ENCODE measurements at regions not wholly inside any gene's neighbourhood (a gene's known extent, or its start where the extent isn't known, plus 50 kb on each side); places are given as distances from the start of the nearest gene placed in this dataset.

- Mint-ChIP-seq H3K36me3 (ENCODE audit: insufficient read depth in 1 of 3, low read depth in 3 of 3) (peaks cover 0 to 5% (median 2%) of the 10 kb centered on the region in 3 experiments; a peak in 3 of 7 replicates), H3K4me1 (no peaks in the 10 kb centered on the region), H3K27me3 (ENCODE audit: low read depth) (no peaks in the 10 kb centered on the region), H3K27ac (no peak overlapping the region), H3K4me3 (no peak overlapping the region), H3K9me3 (peaks cover 0 to 2% of the 10 kb centered on the region in 2 experiments; a peak in 2 of 5 replicates)
- Histone ChIP-seq H4K20me1 (ENCODE audit: control insufficient read depth, insufficient read depth, insufficient read length) (no peaks in the 10 kb centered on the region), H2AK5ac (ENCODE audit: insufficient read length, low read length) (no peak overlapping the region), H3K23me2 (ENCODE audit: insufficient read length, low read depth, low read length, poor library complexity, severe bottlenecking) (no peaks in the 10 kb centered on the region), H4K5ac (ENCODE audit: insufficient read length, low read depth, low read length) (no peak overlapping the region), H3K9me3 (ENCODE audit: control insufficient read depth, low read depth, low read length) (no peaks in the 10 kb centered on the region), H3T11ph (ENCODE audit: low read length) (no peak overlapping the region), H4K91ac (ENCODE audit: insufficient read length, low read depth, low read length) (no peak overlapping the region), H2BK5ac (ENCODE audit: insufficient read length, low read length) (no peak overlapping the region), H3K79me2 (ENCODE audit: insufficient read depth, low read length) (no peaks in the 10 kb centered on the region), H3K56ac (ENCODE audit: insufficient read length, low read depth, low read length) (no peak overlapping the region), H3K27me3 (ENCODE audit: insufficient read depth, low read length) (no peaks in the 10 kb centered on the region), H3K4ac (ENCODE audit: low read depth, low read length) (no peak overlapping the region), H3K4me1 (ENCODE audit: insufficient read depth, low read length) (no peaks in the 10 kb centered on the region), H3K27ac (ENCODE audit: insufficient read length, low read depth, low read length) (no peak overlapping the region), H2BK12ac (ENCODE audit: insufficient read length, low read depth, low read length) (no peak overlapping the region), H3K79me1 (ENCODE audit: insufficient read depth, low read depth, low read length, poor library complexity, severe bottlenecking) (no peaks in the 10 kb centered on the region), H3K23ac (ENCODE audit: insufficient read length, low read depth, low read length) (no peak overlapping the region), H3K9ac (ENCODE audit: extremely low read depth, insufficient read length, low read length) (no peak overlapping the region), H2AFZ (ENCODE audit: low read length) (no peak overlapping the region), H2BK15ac (ENCODE audit: low read depth, low read length) (no peak overlapping the region), H2BK20ac (ENCODE audit: low read depth, low read length, poor library complexity, severe bottlenecking) (no peak overlapping the region), H2BK120ac (ENCODE audit: low read depth, low read length, poor library complexity, severe bottlenecking) (no peak overlapping the region), H4K8ac (replicated peaks; ENCODE audit: insufficient read length, low read depth, low read length) (no peak overlapping the region), H3K18ac (ENCODE audit: insufficient read length, low read depth, low read length) (no peak overlapping the region), H3K4me2 (ENCODE audit: insufficient read depth, insufficient read length, low read length) (no peak overlapping the region), H3K14ac (ENCODE audit: insufficient read depth, low read length) (no peak overlapping the region)
- no peak for DNase-seq
- TF ChIP-seq, protein P1, sequence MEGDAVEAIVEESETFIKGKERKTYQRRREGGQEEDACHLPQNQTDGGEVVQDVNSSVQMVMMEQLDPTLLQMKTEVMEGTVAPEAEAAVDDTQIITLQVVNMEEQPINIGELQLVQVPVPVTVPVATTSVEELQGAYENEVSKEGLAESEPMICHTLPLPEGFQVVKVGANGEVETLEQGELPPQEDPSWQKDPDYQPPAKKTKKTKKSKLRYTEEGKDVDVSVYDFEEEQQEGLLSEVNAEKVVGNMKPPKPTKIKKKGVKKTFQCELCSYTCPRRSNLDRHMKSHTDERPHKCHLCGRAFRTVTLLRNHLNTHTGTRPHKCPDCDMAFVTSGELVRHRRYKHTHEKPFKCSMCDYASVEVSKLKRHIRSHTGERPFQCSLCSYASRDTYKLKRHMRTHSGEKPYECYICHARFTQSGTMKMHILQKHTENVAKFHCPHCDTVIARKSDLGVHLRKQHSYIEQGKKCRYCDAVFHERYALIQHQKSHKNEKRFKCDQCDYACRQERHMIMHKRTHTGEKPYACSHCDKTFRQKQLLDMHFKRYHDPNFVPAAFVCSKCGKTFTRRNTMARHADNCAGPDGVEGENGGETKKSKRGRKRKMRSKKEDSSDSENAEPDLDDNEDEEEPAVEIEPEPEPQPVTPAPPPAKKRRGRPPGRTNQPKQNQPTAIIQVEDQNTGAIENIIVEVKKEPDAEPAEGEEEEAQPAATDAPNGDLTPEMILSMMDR (conservative IDR thresholded peaks at IDR 0.05) = no peak
- WGBS (ENCODE audit: extremely low coverage, insufficient read length, low lambda C conversion rate) = no CpG with 5 or more reads among the region's 2 CpGs
Observed at GRCh38 chr6:48714699-48715098, 603.7 kb upstream of the PTCHD4 start.

All from H9 (cell line).